OCI-LY7 (cell line): ENCODE measurements at regions not wholly inside any gene's neighbourhood (a gene's known extent, or its start where the extent isn't known, plus 50 kb on each side); places are given as distances from the start of the nearest gene placed in this dataset.

Experiments used
- EZH2phosphoT487 ChIP-seq: fragments of 200-600 bp; sonication (generic); IDR thresholded peaks from 2 replicates; pipeline ENCODE4 v1.6.1; 2018; ENCODE audit warnings: low read depth, borderline replicate concordance, mild to moderate bottlenecking, mixed run types, antibody characterized with exemption, low read length, moderate library complexity, mixed read lengths
- TF ChIP-seq, protein P1 (sequence below): fragments of 200-600 bp; sonication (generic); conservative IDR thresholded peaks from 2 replicates; pipeline ENCODE4 v1.5.1; 2014; ENCODE audit warnings: mild to moderate bottlenecking, antibody characterized with exemption, low read length, moderate library complexity, mixed read lengths

DNA sequence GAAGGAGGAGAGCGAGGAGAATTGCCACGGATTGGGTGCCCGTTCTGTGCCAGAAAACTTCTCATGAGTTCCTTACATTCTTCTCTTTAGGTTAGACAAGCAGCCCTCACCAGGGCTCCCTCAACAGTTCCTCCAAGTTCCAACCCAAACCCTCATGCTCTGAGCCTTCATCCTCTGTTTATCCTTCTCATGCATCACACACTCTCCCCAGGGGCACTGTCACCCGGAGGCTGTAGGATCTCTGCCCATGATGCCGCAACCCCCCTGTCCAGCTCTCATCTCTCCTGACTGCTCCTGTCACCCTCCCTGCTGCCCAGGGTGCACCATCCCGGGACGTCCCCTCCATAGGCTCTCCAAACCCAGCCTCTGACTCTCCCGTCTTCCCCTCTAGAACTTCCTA lies 99.4 kb upstream of the MYCN start:
- TF ChIP-seq, protein P1, sequence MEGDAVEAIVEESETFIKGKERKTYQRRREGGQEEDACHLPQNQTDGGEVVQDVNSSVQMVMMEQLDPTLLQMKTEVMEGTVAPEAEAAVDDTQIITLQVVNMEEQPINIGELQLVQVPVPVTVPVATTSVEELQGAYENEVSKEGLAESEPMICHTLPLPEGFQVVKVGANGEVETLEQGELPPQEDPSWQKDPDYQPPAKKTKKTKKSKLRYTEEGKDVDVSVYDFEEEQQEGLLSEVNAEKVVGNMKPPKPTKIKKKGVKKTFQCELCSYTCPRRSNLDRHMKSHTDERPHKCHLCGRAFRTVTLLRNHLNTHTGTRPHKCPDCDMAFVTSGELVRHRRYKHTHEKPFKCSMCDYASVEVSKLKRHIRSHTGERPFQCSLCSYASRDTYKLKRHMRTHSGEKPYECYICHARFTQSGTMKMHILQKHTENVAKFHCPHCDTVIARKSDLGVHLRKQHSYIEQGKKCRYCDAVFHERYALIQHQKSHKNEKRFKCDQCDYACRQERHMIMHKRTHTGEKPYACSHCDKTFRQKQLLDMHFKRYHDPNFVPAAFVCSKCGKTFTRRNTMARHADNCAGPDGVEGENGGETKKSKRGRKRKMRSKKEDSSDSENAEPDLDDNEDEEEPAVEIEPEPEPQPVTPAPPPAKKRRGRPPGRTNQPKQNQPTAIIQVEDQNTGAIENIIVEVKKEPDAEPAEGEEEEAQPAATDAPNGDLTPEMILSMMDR = no peak
- TF ChIP-seq EZH2phosphoT487 = no peak
